GM12874 (cell line): ENCODE measurements at regions not wholly inside any gene's neighbourhood (a gene's known extent, or its start where the extent isn't known, plus 50 kb on each side); places are given as distances from the start of the nearest gene placed in this dataset.

Source experiments
- TF ChIP-seq, protein P1 (sequence below): IDR thresholded peaks from 2 replicates; pipeline ENCODE4 v1.5.1; 2011; ENCODE audit warnings: low read depth, mild to moderate bottlenecking, control low read depth, low read length, moderate library complexity; ENCODE audit not compliant: insufficient read depth

DNA sequence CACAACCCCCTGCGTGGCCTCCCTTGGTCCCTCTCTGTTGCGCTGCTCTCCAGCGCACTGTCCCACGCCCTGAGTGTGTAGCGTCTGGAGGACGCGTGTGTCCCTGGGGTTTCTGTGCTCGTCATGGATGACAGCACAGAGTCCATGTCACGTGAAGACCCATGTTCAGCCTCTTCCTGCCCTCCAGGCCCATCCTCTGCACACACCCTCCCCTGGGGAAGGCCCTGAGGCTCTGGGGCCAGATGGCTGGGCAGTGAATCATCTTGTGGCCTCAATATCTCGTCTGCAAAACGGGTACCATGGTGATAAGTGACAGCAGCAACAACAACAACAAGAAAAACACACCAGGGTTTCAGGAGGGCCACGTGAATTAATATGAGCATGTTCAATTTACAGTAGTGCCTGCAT lies 71.5 kb upstream of the ARHGEF7 start:
- TF ChIP-seq, protein P1, sequence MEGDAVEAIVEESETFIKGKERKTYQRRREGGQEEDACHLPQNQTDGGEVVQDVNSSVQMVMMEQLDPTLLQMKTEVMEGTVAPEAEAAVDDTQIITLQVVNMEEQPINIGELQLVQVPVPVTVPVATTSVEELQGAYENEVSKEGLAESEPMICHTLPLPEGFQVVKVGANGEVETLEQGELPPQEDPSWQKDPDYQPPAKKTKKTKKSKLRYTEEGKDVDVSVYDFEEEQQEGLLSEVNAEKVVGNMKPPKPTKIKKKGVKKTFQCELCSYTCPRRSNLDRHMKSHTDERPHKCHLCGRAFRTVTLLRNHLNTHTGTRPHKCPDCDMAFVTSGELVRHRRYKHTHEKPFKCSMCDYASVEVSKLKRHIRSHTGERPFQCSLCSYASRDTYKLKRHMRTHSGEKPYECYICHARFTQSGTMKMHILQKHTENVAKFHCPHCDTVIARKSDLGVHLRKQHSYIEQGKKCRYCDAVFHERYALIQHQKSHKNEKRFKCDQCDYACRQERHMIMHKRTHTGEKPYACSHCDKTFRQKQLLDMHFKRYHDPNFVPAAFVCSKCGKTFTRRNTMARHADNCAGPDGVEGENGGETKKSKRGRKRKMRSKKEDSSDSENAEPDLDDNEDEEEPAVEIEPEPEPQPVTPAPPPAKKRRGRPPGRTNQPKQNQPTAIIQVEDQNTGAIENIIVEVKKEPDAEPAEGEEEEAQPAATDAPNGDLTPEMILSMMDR: no peak

DNA sequence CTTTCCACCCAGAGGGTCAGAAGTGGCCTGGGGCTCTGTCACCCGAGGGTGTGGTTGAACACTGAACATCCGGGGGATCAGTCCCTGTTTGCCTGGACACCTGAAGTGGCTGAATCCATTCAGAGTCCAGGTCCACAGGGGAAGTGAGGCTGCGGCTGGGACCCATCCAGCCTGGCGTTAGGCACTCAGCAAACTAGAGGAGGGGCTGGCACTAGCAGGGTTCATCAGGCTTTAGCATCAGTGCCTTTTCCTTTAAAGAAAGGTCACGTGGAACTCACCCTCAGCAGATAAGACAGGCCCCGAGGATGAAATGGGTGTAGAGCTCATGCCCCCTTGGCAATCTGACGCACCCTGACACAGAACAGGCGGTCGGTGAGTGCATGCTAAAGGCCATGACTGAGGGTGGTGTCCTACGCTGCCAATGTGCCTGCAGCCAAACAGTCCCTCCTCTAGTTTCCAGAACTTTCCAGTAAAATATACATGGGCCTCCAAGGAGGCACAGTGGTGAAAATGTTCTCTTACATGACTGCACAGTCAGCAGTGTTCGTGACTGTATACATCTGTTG lies 72.4 kb upstream of the ARHGEF7 start:
- TF ChIP-seq, protein P1: no peak

DNA sequence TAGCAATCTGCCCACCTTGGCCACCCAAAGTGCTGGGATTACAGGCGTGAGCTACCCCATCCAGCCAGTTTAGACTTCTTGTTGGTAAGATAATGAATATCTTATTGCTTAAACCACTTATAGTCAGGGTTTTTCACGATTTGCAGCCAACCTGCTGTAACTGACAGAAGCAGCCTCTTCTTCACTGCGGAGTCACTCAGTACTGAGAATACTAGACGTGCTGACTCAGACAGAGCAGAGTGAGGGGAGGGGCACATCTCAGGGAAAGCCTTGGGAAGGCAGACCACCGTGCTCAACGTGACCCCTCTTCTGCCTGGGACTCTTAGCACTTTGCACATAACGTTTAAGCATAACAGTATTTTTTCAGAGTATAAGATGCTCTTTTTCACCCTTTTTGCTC lies 74.3 kb upstream of the ARHGEF7 start:
- TF ChIP-seq, protein P1: no peak

DNA sequence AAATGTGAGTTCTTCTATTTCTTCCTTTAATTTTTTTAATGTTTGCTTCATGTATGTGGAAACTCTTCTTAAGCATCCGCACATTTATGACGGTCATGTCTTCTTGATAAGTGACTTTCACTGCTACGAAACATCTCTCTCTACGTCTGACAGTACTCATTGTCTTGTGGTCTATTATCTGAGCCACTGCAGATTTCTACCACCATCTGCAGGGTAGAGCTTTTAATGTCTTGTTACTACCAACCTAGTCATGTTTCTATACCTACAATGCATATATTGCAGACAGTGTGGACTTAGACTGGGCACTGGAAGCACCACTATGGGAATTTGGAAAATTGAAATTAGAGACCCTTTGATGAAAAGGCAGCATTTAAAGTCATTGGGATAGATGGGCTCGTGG lies 75.4 kb upstream of the ARHGEF7 start:
- TF ChIP-seq, protein P1: no peak

DNA sequence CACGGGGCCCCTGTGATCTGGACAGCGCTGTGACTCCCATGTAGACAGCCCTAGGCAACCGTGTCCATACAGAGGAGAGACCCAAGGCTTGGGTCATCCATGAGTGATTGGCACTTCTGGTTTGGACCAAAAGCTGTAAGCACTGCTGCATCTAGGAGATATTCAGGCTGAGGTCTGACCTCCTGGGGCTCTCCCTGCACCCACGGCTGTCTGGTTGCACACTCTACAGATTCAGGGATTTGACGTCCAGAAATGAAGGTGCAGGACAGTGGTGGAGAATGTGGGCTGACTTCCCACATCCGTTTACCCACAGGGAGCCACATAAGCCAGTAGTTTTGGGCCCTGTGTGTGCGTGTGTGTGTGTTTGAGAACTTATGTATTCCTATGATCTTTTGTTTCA lies 76.2 kb upstream of the ARHGEF7 start:
- TF ChIP-seq, protein P1: no peak

DNA sequence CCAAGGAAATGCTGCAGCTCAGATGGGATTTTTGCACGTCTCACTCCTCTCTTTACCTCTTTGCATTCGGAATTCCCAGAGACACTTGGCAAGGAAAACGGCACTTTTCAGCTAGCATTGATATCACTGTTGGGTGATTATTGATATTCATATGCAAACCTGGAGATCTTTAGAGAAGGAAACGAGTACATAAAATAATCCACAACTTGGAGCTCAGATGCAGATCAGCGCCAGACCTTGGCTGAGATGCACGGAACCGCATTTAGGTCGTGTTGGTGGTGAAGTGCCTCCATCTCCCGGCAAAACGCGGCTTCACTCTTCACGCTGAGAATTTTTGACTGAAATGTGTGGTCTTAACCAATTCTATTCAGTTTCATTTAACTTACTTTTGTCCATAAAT lies 77.2 kb upstream of the ARHGEF7 start:
- TF ChIP-seq, protein P1: no peak

DNA sequence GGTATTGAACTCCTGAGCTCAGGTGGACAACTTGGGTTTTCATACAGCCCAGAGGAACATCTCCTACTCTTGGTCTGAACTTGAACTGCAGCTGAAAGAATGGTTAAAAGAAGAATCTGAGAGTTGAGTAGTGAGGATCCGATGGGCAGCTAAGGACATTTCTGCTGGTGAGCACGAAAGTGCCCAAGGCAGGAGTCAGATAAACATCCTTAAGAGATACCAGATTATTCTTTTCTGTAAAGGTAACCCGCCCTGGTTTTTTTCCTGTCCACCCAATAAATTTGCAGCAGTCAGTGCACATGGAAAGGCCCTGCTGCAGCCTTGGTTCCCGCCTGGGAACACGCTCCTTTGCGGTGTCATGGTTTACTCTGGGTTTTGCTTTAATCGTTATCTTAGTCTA lies 78.4 kb upstream of the ARHGEF7 start:
- TF ChIP-seq, protein P1: no peak
